ENCODE measurements at regions not wholly inside any gene's neighbourhood (a gene's known extent, or its start where the extent isn't known, plus 50 kb on each side); places are given as distances from the start of the nearest gene placed in this dataset.

DNA sequence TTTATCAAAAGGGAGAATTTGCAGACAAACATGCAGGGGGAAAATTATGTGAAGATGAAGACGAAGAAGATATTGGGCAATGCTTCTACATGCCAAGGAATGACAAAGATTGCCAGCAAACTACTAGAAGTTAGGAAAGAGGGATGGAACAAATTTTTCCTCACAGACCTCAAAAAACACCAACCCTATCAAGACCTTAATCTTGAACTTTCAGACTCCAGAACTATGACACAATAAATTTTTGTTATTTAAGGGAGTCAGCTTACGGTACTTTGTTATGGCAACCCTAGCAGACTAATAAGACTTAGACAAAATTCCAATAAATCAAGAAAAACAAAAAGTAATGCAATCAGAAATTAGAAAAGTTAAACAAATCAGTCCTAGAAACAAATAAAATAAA, 280.0 kb upstream of the GNAI1 start:
- Histone ChIP-seq H3K4me3 (no peak overlapping the region), H3K27ac (no peak overlapping the region), H3K27me3 (no peaks in the 10 kb centered on the region), H3K4me1 (no peaks in the 10 kb centered on the region), H3K79me2 (ENCODE audit: low read depth) (no peaks in the 10 kb centered on the region), H3K36me3 (no peaks in the 10 kb centered on the region), H2AFZ (replicated peaks) (no peak overlapping the region), H4K20me1 (ENCODE audit: low read depth) (no peaks in the 10 kb centered on the region), H3K9me3 (ENCODE audit: low read depth) (no peaks in the 10 kb centered on the region), H3K4me2 (no peak overlapping the region), H3F3A (ENCODE audit: low read depth) (no peaks in the 10 kb centered on the region), H3K9ac (no peak overlapping the region)
- Mint-ChIP-seq H3K36me3 (no peaks in the 10 kb centered on the region), H3K4me1 (no peaks in the 10 kb centered on the region), H3K4me3 (no peak overlapping the region), H3K27me3 (ENCODE audit: insufficient read depth, low read depth) (no peaks in the 10 kb centered on the region), H3K9me3 (no peaks in the 10 kb centered on the region), H3K27ac (no peak overlapping the region)
- no peak for DNase-seq (ENCODE audit: low spot score)
- TF ChIP-seq EZH2 (IDR thresholded peaks at IDR 0.05) = no peak
- TF ChIP-seq CTCF (IDR thresholded peaks at IDR 0.05) = no peak
- no peak for TF ChIP-seq EZH2phosphoT487 (IDR thresholded peaks at IDR 0.05)

- Histone ChIP-seq H3K9ac (no peak overlapping the region), H3K9me3 (ENCODE audit: low read depth) (no peaks in the 10 kb centered on the region), H3K4me1 (no peaks in the 10 kb centered on the region), H4K20me1 (ENCODE audit: low read depth) (no peaks in the 10 kb centered on the region), H2AFZ (replicated peaks) (no peak overlapping the region), H3K4me2 (no peak overlapping the region), H3K4me3 (no peak overlapping the region), H3K27me3 (no peaks in the 10 kb centered on the region), H3K36me3 (no peaks in the 10 kb centered on the region), H3K79me2 (ENCODE audit: low read depth) (no peaks in the 10 kb centered on the region), H3K27ac (no peak overlapping the region), H3F3A (ENCODE audit: low read depth) (no peaks in the 10 kb centered on the region)
- H3K27ac Mint-ChIP-seq = no peak overlapping the region
- H3K4me3 Mint-ChIP-seq = no peak overlapping the region
- no peaks in the 10 kb centered on the region for H3K9me3 Mint-ChIP-seq
- H3K4me1 Mint-ChIP-seq = no peaks in the 10 kb centered on the region
- no peak for TF ChIP-seq CTCF (IDR thresholded peaks at IDR 0.05)
- TF ChIP-seq EZH2phosphoT487 (IDR thresholded peaks at IDR 0.05) = no peak
- TF ChIP-seq EZH2 (IDR thresholded peaks at IDR 0.05) = no peak
- no peak for DNase-seq (ENCODE audit: low spot score)
- H3K27me3 Mint-ChIP-seq (ENCODE audit: insufficient read depth, low read depth) = peaks cover 3% of the 10 kb centered on the region
- H3K36me3 Mint-ChIP-seq = no peaks in the 10 kb centered on the region
These were observed 296.7 kb upstream of the GNAI1 start for GRCh38 chr7:79837915-79838314.

- Mint-ChIP-seq H3K27ac (no peak overlapping the region), H3K4me1 (no peaks in the 10 kb centered on the region), H3K4me3 (no peak overlapping the region), H3K27me3 (ENCODE audit: insufficient read depth, low read depth) (peaks cover 3% of the 10 kb centered on the region), H3K9me3 (no peaks in the 10 kb centered on the region), H3K36me3 (no peaks in the 10 kb centered on the region)
- H3F3A ChIP-seq (ENCODE audit: low read depth) = no peaks in the 10 kb centered on the region
- no peaks in the 10 kb centered on the region for H4K20me1 ChIP-seq (ENCODE audit: low read depth)
- no peaks in the 10 kb centered on the region for H3K36me3 ChIP-seq
- H3K9me3 ChIP-seq (ENCODE audit: low read depth) = no peaks in the 10 kb centered on the region
- no peak overlapping the region for H3K27ac ChIP-seq
- no peak for DNase-seq (ENCODE audit: low spot score)
- no peak overlapping the region for H3K4me2 ChIP-seq
- TF ChIP-seq EZH2phosphoT487 (IDR thresholded peaks at IDR 0.05) = no peak
- TF ChIP-seq EZH2 (IDR thresholded peaks at IDR 0.05) = no peak
- no peak for TF ChIP-seq CTCF (IDR thresholded peaks at IDR 0.05)
- H2AFZ ChIP-seq (replicated peaks) = no peak overlapping the region
- H3K79me2 ChIP-seq (ENCODE audit: low read depth) = no peaks in the 10 kb centered on the region
- H3K9ac ChIP-seq = no peak overlapping the region
- no peak overlapping the region for H3K4me3 ChIP-seq
- no peaks in the 10 kb centered on the region for H3K27me3 ChIP-seq
- no peaks in the 10 kb centered on the region for H3K4me1 ChIP-seq
These were observed 301.0 kb upstream of the GNAI1 start for GRCh38 chr7:79833616-79834015.

DNA sequence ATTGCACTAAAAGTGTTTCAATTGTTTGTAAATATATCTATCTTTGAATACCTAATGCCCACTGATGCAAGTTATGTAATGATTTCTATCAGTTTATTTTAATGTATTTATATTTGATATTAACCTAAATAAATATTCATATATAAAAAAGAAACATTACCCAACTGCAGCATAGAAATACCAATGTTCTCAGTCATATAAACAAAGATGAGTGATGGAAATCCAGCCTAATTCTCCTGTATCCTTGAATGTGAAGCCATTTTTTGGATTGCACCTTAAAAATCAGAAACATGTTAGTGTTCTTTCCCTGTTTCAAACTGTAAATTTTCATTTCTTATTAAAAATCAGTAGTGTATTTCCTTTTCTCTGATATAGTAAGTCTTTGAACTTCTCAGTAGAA, 305.8 kb upstream of the GNAI1 start:
- Mint-ChIP-seq H3K9me3 (no peaks in the 10 kb centered on the region), H3K27ac (no peak overlapping the region), H3K27me3 (ENCODE audit: insufficient read depth, low read depth) (peaks cover 2% of the 10 kb centered on the region), H3K36me3 (no peaks in the 10 kb centered on the region), H3K4me3 (no peak overlapping the region), H3K4me1 (no peaks in the 10 kb centered on the region)
- no peaks in the 10 kb centered on the region for H3K79me2 ChIP-seq (ENCODE audit: low read depth)
- no peak for DNase-seq (ENCODE audit: low spot score)
- no peak overlapping the region for H3K4me3 ChIP-seq
- no peak overlapping the region for H2AFZ ChIP-seq (replicated peaks)
- H3K9ac ChIP-seq = no peak overlapping the region
- H3K27me3 ChIP-seq = no peaks in the 10 kb centered on the region
- H3K27ac ChIP-seq = no peak overlapping the region
- H3K4me1 ChIP-seq = no peaks in the 10 kb centered on the region
- no peaks in the 10 kb centered on the region for H3K9me3 ChIP-seq (ENCODE audit: low read depth)
- no peaks in the 10 kb centered on the region for H3K36me3 ChIP-seq
- H3K4me2 ChIP-seq = no peak overlapping the region
- no peaks in the 10 kb centered on the region for H3F3A ChIP-seq (ENCODE audit: low read depth)
- no peaks in the 10 kb centered on the region for H4K20me1 ChIP-seq (ENCODE audit: low read depth)
- TF ChIP-seq EZH2phosphoT487 (IDR thresholded peaks at IDR 0.05) = no peak
- no peak for TF ChIP-seq EZH2 (IDR thresholded peaks at IDR 0.05)
- TF ChIP-seq CTCF (IDR thresholded peaks at IDR 0.05) = no peak

All from neural progenitor cell (in vitro differentiated cells).